ENCODE measurements at regions not wholly inside any gene's neighbourhood (a gene's known extent, or its start where the extent isn't known, plus 50 kb on each side); places are given as distances from the start of the nearest gene placed in this dataset.

- TF ChIP-seq, protein P1, sequence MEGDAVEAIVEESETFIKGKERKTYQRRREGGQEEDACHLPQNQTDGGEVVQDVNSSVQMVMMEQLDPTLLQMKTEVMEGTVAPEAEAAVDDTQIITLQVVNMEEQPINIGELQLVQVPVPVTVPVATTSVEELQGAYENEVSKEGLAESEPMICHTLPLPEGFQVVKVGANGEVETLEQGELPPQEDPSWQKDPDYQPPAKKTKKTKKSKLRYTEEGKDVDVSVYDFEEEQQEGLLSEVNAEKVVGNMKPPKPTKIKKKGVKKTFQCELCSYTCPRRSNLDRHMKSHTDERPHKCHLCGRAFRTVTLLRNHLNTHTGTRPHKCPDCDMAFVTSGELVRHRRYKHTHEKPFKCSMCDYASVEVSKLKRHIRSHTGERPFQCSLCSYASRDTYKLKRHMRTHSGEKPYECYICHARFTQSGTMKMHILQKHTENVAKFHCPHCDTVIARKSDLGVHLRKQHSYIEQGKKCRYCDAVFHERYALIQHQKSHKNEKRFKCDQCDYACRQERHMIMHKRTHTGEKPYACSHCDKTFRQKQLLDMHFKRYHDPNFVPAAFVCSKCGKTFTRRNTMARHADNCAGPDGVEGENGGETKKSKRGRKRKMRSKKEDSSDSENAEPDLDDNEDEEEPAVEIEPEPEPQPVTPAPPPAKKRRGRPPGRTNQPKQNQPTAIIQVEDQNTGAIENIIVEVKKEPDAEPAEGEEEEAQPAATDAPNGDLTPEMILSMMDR (IDR thresholded peaks at IDR 0.05; ENCODE audit: poor library complexity): no peak
- no peak for TF ChIP-seq EZH2phosphoT487 (IDR thresholded peaks at IDR 0.05; ENCODE audit: low read depth, severe bottlenecking, unreplicated experiment)
Measured at GRCh38 chr2:65566617-65567016, 134.2 kb upstream of the SPRED2 start.
